Fibroblast of pulmonary artery (primary cell): ENCODE measurements at regions not wholly inside any gene's neighbourhood (a gene's known extent, or its start where the extent isn't known, plus 50 kb on each side); places are given as distances from the start of the nearest gene placed in this dataset.

Experiments
- DNase-seq: peaks from one replicate; pipeline ENCODE4 v3.0.0-alpha.2; 2010; ENCODE audit warnings: low read depth
- H3K4me3 ChIP-seq: replicated peaks from 2 replicates; pipeline ENCODE4 v1.5.1; 2011; ENCODE audit warnings: low read depth, mild to moderate bottlenecking, control low read depth, low read length, moderate library complexity
- CTCF ChIP-seq: IDR thresholded peaks from 2 replicates; pipeline ENCODE4 v1.5.1; 2011; ENCODE audit warnings: mild to moderate bottlenecking, control low read depth, low read length, inconsistent platforms; ENCODE audit errors: missing control alignments

GRCh38 chr3:99242271-99242670 lies 340.8 kb upstream of the DCBLD2 start:
- no peak for TF ChIP-seq CTCF
- DNase-seq, result no peak
- no peak overlapping the region for H3K4me3 ChIP-seq

- DNase-seq, result no peak
- TF ChIP-seq CTCF, result no peak
These were observed 339.2 kb upstream of the DCBLD2 start for GRCh38 chr3:99240700-99241099.

GRCh38 chr3:99236576-99236975 lies 335.1 kb upstream of the DCBLD2 start:
- no peak overlapping the region for H3K4me3 ChIP-seq
- DNase-seq, result no peak
- TF ChIP-seq CTCF, result no peak

More at GRCh38 chr3:99240700-99241099, 339.2 kb upstream of the DCBLD2 start:
- no peak overlapping the region for H3K4me3 ChIP-seq

- DNase-seq, result no peak
- TF ChIP-seq CTCF, result no peak
- no peak overlapping the region for H3K4me3 ChIP-seq
These were observed 331.2 kb upstream of the DCBLD2 start for GRCh38 chr3:99232696-99233095.

- TF ChIP-seq CTCF, result no peak
- no peak overlapping the region for H3K4me3 ChIP-seq
- no peak for DNase-seq
These were observed 317.0 kb upstream of the DCBLD2 start for GRCh38 chr3:99218468-99218867.

- no peak for DNase-seq
- no peak overlapping the region for H3K4me3 ChIP-seq
- no peak for TF ChIP-seq CTCF
These were observed 311.5 kb upstream of the DCBLD2 start for GRCh38 chr3:99212969-99213368.

- no peak for DNase-seq
- no peak overlapping the region for H3K4me3 ChIP-seq
- TF ChIP-seq CTCF, result no peak
These were observed 309.8 kb upstream of the DCBLD2 start for GRCh38 chr3:99211309-99211708.
